ENCODE measurements at regions not wholly inside any gene's neighbourhood (a gene's known extent, or its start where the extent isn't known, plus 50 kb on each side); places are given as distances from the start of the nearest gene placed in this dataset.
"Not testable (repeated sequence)": the region's sequence is repeated elsewhere in the genome, so short reads cannot be mapped to it uniquely, and the experiment has no call there.

- no peak for DNase-seq (ENCODE audit: low read depth in 4 of 4, low spot score in 3 of 4)
Observed at GRCh38 chr5:63564789-63565188, 397.5 kb downstream of the HTR1A start.

GRCh38 chr5:63563008-63563917 lies 399.0 kb downstream of the HTR1A start:
- no peak for DNase-seq (ENCODE audit: low read depth in 4 of 4, low spot score in 3 of 4)

GRCh38 chr5:63555874-63556273 lies 406.4 kb downstream of the HTR1A start:
- no peak for DNase-seq (ENCODE audit: low read depth in 4 of 4, low spot score in 3 of 4)

GRCh38 chr5:63554191-63554590 lies 408.1 kb downstream of the HTR1A start:
- no peak for DNase-seq (ENCODE audit: low read depth in 4 of 4, low spot score in 3 of 4)

- no peak for DNase-seq (ENCODE audit: low read depth in 4 of 4, low spot score in 3 of 4)
Observed at GRCh38 chr5:63553073-63553472, 409.2 kb downstream of the HTR1A start.

- DNase-seq (ENCODE audit: low read depth in 4 of 4, low spot score in 3 of 4), result no peak
Observed at GRCh38 chr5:63535840-63536602, 426.2 kb downstream of the HTR1A start.

- no peak for DNase-seq (ENCODE audit: low read depth in 4 of 4, low spot score in 3 of 4)
Observed at GRCh38 chr5:63524281-63524680, 438.0 kb downstream of the HTR1A start.

GRCh38 chr5:63516006-63516405 lies 446.2 kb downstream of the HTR1A start:
- no peak for DNase-seq (ENCODE audit: low read depth in 4 of 4, low spot score in 3 of 4)

GRCh38 chr5:63500242-63500641 lies 462.0 kb downstream of the HTR1A start:
- DNase-seq (ENCODE audit: low read depth in 4 of 4, low spot score in 3 of 4), result no peak

- DNase-seq (ENCODE audit: low read depth in 4 of 4, low spot score in 3 of 4), result no peak
Observed at GRCh38 chr5:63495225-63495624, 467.0 kb downstream of the HTR1A start.

GRCh38 chr5:63483338-63483737 lies 478.9 kb downstream of the HTR1A start:
- DNase-seq (ENCODE audit: low read depth in 4 of 4, low spot score in 3 of 4), result no peak

- no peak for DNase-seq (ENCODE audit: low read depth in 4 of 4, low spot score in 3 of 4)
Observed at GRCh38 chr5:63473335-63473967, 488.8 kb downstream of the HTR1A start.

- DNase-seq (ENCODE audit: low read depth in 4 of 4, low spot score in 3 of 4), result no peak
Observed at GRCh38 chr5:63456279-63456678, 506.0 kb downstream of the HTR1A start.

- DNase-seq (ENCODE audit: low read depth in 4 of 4, low spot score in 3 of 4), result no peak
Observed at GRCh38 chr5:63451188-63451587, 511.1 kb downstream of the HTR1A start.

GRCh38 chr5:63439537-63439936 lies 522.7 kb downstream of the HTR1A start:
- no peak for DNase-seq (ENCODE audit: low read depth in 4 of 4, low spot score in 3 of 4)

- no peak for DNase-seq (ENCODE audit: low read depth in 4 of 4, low spot score in 3 of 4)
Observed at GRCh38 chr5:63409737-63410136, 552.5 kb downstream of the HTR1A start.

- no peak for DNase-seq (ENCODE audit: low read depth in 4 of 4, low spot score in 3 of 4)
Observed at GRCh38 chr5:63408984-63409383, 553.3 kb downstream of the HTR1A start.

- DNase-seq (ENCODE audit: low read depth in 4 of 4, low spot score in 3 of 4), result peak; percentile 25 to 38 (median 35)
Observed at GRCh38 chr5:63401436-63402046, 560.7 kb downstream of the HTR1A start.

- DNase-seq (ENCODE audit: low read depth in 4 of 4, low spot score in 3 of 4), result no peak
Observed at GRCh38 chr5:63400079-63400478, 562.2 kb downstream of the HTR1A start.

- DNase-seq (ENCODE audit: low read depth in 4 of 4, low spot score in 3 of 4), result no peak
Observed at GRCh38 chr5:63398346-63398745, 563.9 kb downstream of the HTR1A start.

- DNase-seq (ENCODE audit: low read depth in 4 of 4, low spot score in 3 of 4), result not testable (repeated sequence)
Observed at GRCh38 chr5:63388188-63388587, 574.1 kb downstream of the HTR1A start.
